GM10248 (cell line): ENCODE measurements at regions not wholly inside any gene's neighbourhood (a gene's known extent, or its start where the extent isn't known, plus 50 kb on each side); places are given as distances from the start of the nearest gene placed in this dataset.

Experiments
- CTCF ChIA-PET: fragments of 300-600 bp; sonication (Branson Sonifier 250); formaldehyde crosslinking; extraction: SDS; loops from one replicate; lab custom pipeline; 2021; ENCODE audit warnings: antibody characterized with exemption; lab: Yijun Ruan, JAX
- POLR2A ChIA-PET: fragments of 350-650 bp; sonication (Branson Sonifier 250); formaldehyde crosslinking; extraction: SDS; loops from one replicate; lab custom pipeline; 2020; ENCODE audit warnings: antibody characterized with exemption; lab: Yijun Ruan, JAX
- DNase-seq: peaks from one replicate; pipeline ENCODE4 v3.0.0; 2012; ENCODE audit errors: extremely low spot score
- CTCF ChIP-seq: IDR thresholded peaks from 2 replicates; pipeline ENCODE4 v1.5.1; 2012; ENCODE audit warnings: mild to moderate bottlenecking, low read depth; ENCODE audit errors: extremely low read depth, missing control alignments, control extremely low read depth

- no peak for DNase-seq
- TF ChIP-seq CTCF: no peak
- POLR2A ChIA-PET: no interaction called here
- CTCF ChIA-PET: interaction anchor here (1.0 to 1.3 kb wide), 3 partner anchors 8 to 79 kb away, joined by 3 to 4 read pairs (median 4); no protein-coding TSS in a partner anchor
These were observed 103.7 kb downstream of the FEM1C start for GRCh38 chr5:115440782-115441451.

GRCh38 chr5:115439639-115440038 lies 104.9 kb downstream of the FEM1C start:
- DNase-seq: no peak
- CTCF ChIA-PET: no interaction called here
- TF ChIP-seq CTCF: no peak
- POLR2A ChIA-PET: no interaction called here

GRCh38 chr5:115439042-115439441 lies 105.5 kb downstream of the FEM1C start:
- CTCF ChIA-PET: no interaction called here
- POLR2A ChIA-PET: no interaction called here
- DNase-seq: no peak
- TF ChIP-seq CTCF: no peak

GRCh38 chr5:115435778-115436712 lies 108.5 kb downstream of the FEM1C start:
- POLR2A ChIA-PET: no interaction called here
- CTCF ChIA-PET: interaction anchor here (1.1 to 2.6 kb wide), 3 partner anchors 10 to 36 kb away, joined by 3 to 11 read pairs (median 3); no protein-coding TSS in a partner anchor
- no peak for DNase-seq
- TF ChIP-seq CTCF: no peak

GRCh38 chr5:115435065-115435777 lies 109.4 kb downstream of the FEM1C start:
- ChIA-PET POLR2A (no interaction called here), CTCF (interaction anchor here (1.1 to 2.6 kb wide), 5 partner anchors 10 to 37 kb away, joined by 3 to 11 read pairs (median 3); no protein-coding TSS in a partner anchor)
- DNase-seq: no peak
- TF ChIP-seq CTCF: no peak

- no peak for DNase-seq
- no peak for TF ChIP-seq CTCF
- CTCF ChIA-PET: interaction anchor here (1.1 to 2.6 kb wide), 3 partner anchors 10 to 14 kb away, joined by 3 to 11 read pairs (median 5); no protein-coding TSS in a partner anchor
- POLR2A ChIA-PET: no interaction called here
These were observed 110.7 kb downstream of the FEM1C start for GRCh38 chr5:115433918-115434317.
